GM12878 (cell line): ENCODE measurements at regions not wholly inside any gene's neighbourhood (a gene's known extent, or its start where the extent isn't known, plus 50 kb on each side); places are given as distances from the start of the nearest gene placed in this dataset.

Experiments
- ATAC-seq: fragments of 200-7000 bp; cut with Tn5 transposase; 3 replicates; pipeline ENCODE4 v1.9.1; 2020; ENCODE audit warnings: mild to moderate bottlenecking, moderate library complexity
- BruUV-seq: library from RNA; stranded (reverse); fragments of 400-500 nt; replicated peaks from 2 replicates; lab custom pipeline; 2021; lab: Mats Ljungman, UMichigan
- CTCF ChIA-PET: fragments of 300-600 bp; sonication (Branson Sonifier 250); formaldehyde crosslinking; extraction: SDS; loops from one replicate; lab custom pipeline; 2021; ENCODE audit warnings: inconsistent platforms; lab: Yijun Ruan, JAX
- POLR2A ChIA-PET: fragments of 350-600 bp; formaldehyde crosslinking; extraction: SDS; loops from one replicate; lab custom pipeline; 2021; ENCODE audit warnings: inconsistent platforms; lab: Charles Lee
- RAD21 ChIA-PET: fragments of 300-600 bp; sonication (Branson Sonifier 250); formaldehyde crosslinking; loops from one replicate; lab custom pipeline; 2023; ENCODE audit warnings: antibody characterized with exemption; ENCODE audit not compliant: unreplicated experiment; lab: Charles Lee
- SMC1A ChIA-PET: fragments of 300-600 bp; sonication (Branson Sonifier 250); formaldehyde crosslinking; loops from one replicate; lab custom pipeline; 2023; ENCODE audit not compliant: unreplicated experiment, uncharacterized antibody; lab: Charles Lee
- DNase-seq: peaks from one replicate; pipeline ENCODE4 v3.0.0-alpha.2; 2011; ENCODE audit warnings: low read depth, low spot score
- FAIRE-seq: peaks from 3 replicates; lab custom pipeline; 2011; peaks lifted over from hg19 to GRCh38; lab: Jason Lieb, UNC
- H2AFZ ChIP-seq: 2 replicates; pipeline ENCODE4 v1.6.0; 2011; ENCODE audit warnings: low read depth, low read length, control low read depth; ENCODE audit not compliant: control insufficient read depth
- H3K27ac ChIP-seq: 2 replicates; pipeline ENCODE4 v1.5.1; 2011; ENCODE audit warnings: control low read depth; ENCODE audit not compliant: control insufficient read depth, insufficient read depth
- H3K27me3 ChIP-seq, 2 experiments: replicated peaks in 1 of 2; 2 replicates each; pipeline versions ENCODE4 v1.6.0 to v1.6.1; 2011; ENCODE audit warnings: low read length in 1 of 2; ENCODE audit not compliant: control insufficient read depth in 2 of 2, insufficient read depth in 2 of 2
- H3K36me3 ChIP-seq, 2 experiments: 2 replicates each; pipeline ENCODE4 v1.5.1; 2011; ENCODE audit warnings: low read length in 1 of 2; ENCODE audit not compliant: control insufficient read depth in 2 of 2, insufficient read depth in 2 of 2
- H3K4me1 ChIP-seq: 2 replicates; pipeline ENCODE4 v1.6.1; 2011; ENCODE audit warnings: mild to moderate bottlenecking, low read length, moderate library complexity, mixed read lengths; ENCODE audit not compliant: control insufficient read depth, insufficient read depth
- H3K4me2 ChIP-seq: 2 replicates; pipeline ENCODE4 v1.6.0; 2011; ENCODE audit warnings: control low read depth; ENCODE audit not compliant: control insufficient read depth, insufficient read depth
- H3K4me3 ChIP-seq: fragments of 200-600 bp; sonication (generic); 2 replicates; pipeline ENCODE4 v1.5.1; 2016
- H3K79me2 ChIP-seq: 2 replicates; pipeline ENCODE4 v1.6.0; 2011; ENCODE audit warnings: low read length; ENCODE audit not compliant: control insufficient read depth, insufficient read depth
- H3K9ac ChIP-seq: 2 replicates; pipeline ENCODE4 v1.8.0; 2011; ENCODE audit warnings: low read length, control low read depth, mixed read lengths; ENCODE audit not compliant: control insufficient read depth, insufficient read depth
- H3K9me3 ChIP-seq: replicated peaks from 3 replicates; pipeline ENCODE4 v1.5.1; 2011; ENCODE audit warnings: mild to moderate bottlenecking, low read length; ENCODE audit not compliant: control insufficient read depth, insufficient read depth
- H4K20me1 ChIP-seq: 2 replicates; pipeline ENCODE4 v1.6.0; 2011; ENCODE audit not compliant: control insufficient read depth, insufficient read depth
- EP300 ChIP-seq, 2 experiments: fragments of 150-350 bp in 1 of 2; IDR thresholded peaks; 2 replicates each; pipeline ENCODE4 v1.6.1; 2011 to 2012; ENCODE audit warnings: low read depth in 2 of 2, low read length in 2 of 2, borderline replicate concordance in 1 of 2, improper control_type of control experiment in 1 of 2, inconsistent platforms in 1 of 2; ENCODE audit not compliant: control insufficient read depth in 1 of 2
- POLR2A ChIP-seq: IDR thresholded peaks from 2 replicates; pipeline ENCODE4 v1.6.1; 2011; ENCODE audit warnings: low read depth, mild to moderate bottlenecking, low read length
- WGBS: methylation state at CpG from one replicate; pipeline ENCODE4 v1.1.6; 2016; ENCODE audit warnings: low lambda C conversion rate; ENCODE audit not compliant: insufficient replicate concordance, insufficient coverage; ENCODE audit errors: missing lambda C conversion rate; 5-methylcytosine and 5-hydroxymethylcytosine counted together
- in situ Hi-C: fragments of 300-500 bp; cut with MboI; formaldehyde crosslinking; loops from 9 replicates; pipeline ENCODE4 v1.14.3; 2018; ENCODE audit warnings: mixed read lengths
- intact Hi-C: fragments of 100-400 bp; cut with micrococcal nuclease; formaldehyde crosslinking; loops from one replicate; pipeline ENCODE4 v1.14.2; 2022; ENCODE audit not compliant: unreplicated experiment
- TF ChIP-seq, protein P1 (sequence below): fragments of 450-650 bp; conservative IDR thresholded peaks from 2 replicates; pipeline ENCODE4 v1.6.1; 2017; ENCODE audit warnings: mild to moderate bottlenecking, moderate library complexity
- TF ChIP-seq, protein P2 (sequence below): IDR thresholded peaks from 2 replicates; pipeline ENCODE4 v1.6.1; 2012; ENCODE audit warnings: low read depth, low read length, improper control_type of control experiment

- WGBS, result 0% methylated on average over 1 of the region's 1 CpG
- no peak overlapping the region for H3K4me2 ChIP-seq
- H4K20me1 ChIP-seq, result no peaks in the 10 kb centered on the region
- no peak overlapping the region for H3K27ac ChIP-seq
- no peak for FAIRE-seq
- TF ChIP-seq, protein P1, sequence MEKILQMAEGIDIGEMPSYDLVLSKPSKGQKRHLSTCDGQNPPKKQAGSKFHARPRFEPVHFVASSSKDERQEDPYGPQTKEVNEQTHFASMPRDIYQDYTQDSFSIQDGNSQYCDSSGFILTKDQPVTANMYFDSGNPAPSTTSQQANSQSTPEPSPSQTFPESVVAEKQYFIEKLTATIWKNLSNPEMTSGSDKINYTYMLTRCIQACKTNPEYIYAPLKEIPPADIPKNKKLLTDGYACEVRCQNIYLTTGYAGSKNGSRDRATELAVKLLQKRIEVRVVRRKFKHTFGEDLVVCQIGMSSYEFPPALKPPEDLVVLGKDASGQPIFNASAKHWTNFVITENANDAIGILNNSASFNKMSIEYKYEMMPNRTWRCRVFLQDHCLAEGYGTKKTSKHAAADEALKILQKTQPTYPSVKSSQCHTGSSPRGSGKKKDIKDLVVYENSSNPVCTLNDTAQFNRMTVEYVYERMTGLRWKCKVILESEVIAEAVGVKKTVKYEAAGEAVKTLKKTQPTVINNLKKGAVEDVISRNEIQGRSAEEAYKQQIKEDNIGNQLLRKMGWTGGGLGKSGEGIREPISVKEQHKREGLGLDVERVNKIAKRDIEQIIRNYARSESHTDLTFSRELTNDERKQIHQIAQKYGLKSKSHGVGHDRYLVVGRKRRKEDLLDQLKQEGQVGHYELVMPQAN, result no peak
- TF ChIP-seq POLR2A (no peak), EP300 (IDR thresholded peaks at IDR 0.05; ENCODE audit: borderline replicate concordance in 1 of 2, control insufficient read depth in 1 of 2, low read depth in 2 of 2, low read length in 2 of 2) (no peak)
- TF ChIP-seq, protein P2, sequence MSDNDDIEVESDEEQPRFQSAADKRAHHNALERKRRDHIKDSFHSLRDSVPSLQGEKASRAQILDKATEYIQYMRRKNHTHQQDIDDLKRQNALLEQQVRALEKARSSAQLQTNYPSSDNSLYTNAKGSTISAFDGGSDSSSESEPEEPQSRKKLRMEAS, result no peak
- TF ChIP-seq, all 136 proteins: peak for 0
- no peaks in the 10 kb centered on the region; the same call in 1 of the 2 replicates for H3K4me1 ChIP-seq
- ATAC-seq, result no peak
- BruUV-seq, result no TSS peak
- in situ Hi-C loops, result no loop called here
- H3K9me3 ChIP-seq, result no peaks in the 10 kb centered on the region
- intact Hi-C loops, result loop anchor here (2.0 kb wide), 1 partner anchor 85 kb away; no protein-coding TSS in a partner anchor
- ChIA-PET SMC1A (no interaction called here), CTCF (no interaction called here), POLR2A (no interaction called here), RAD21 (no interaction called here)
- no peaks in the 10 kb centered on the region for H3K27me3 ChIP-seq
- H3K36me3 ChIP-seq, result no peaks in the 10 kb centered on the region
- H3K4me3 ChIP-seq, result no peak overlapping the region
- no peak overlapping the region for H3K9ac ChIP-seq
- H2AFZ ChIP-seq, result no peak overlapping the region
- no peak for DNase-seq
- H3K79me2 ChIP-seq, result no peaks in the 10 kb centered on the region
Observed at GRCh38 chr5:112061666-112062065, 304.7 kb upstream of the NREP start.
